Progenitor cell of endocrine pancreas (in vitro differentiated cells): ENCODE measurements at regions not wholly inside any gene's neighbourhood (a gene's known extent, or its start where the extent isn't known, plus 50 kb on each side); places are given as distances from the start of the nearest gene placed in this dataset.

Experiments
- DNase-seq: peaks from one replicate; pipeline ENCODE4 v3.0.0; 2021; ENCODE audit warnings: low spot score; ENCODE audit not compliant: unreplicated experiment
- H3K27ac Mint-ChIP-seq: 2 replicates; pipeline ENCODE4 v1.8.0; 2021; ENCODE audit warnings: mild to moderate bottlenecking, moderate library complexity, mixed read lengths
- H3K27me3 Mint-ChIP-seq: 2 replicates; pipeline ENCODE4 v1.8.0; 2021; ENCODE audit warnings: mixed read lengths
- H3K36me3 Mint-ChIP-seq: 2 replicates; pipeline ENCODE4 v1.8.0; 2022; ENCODE audit warnings: mixed read lengths; ENCODE audit not compliant: insufficient read depth
- H3K4me1 Mint-ChIP-seq: 2 replicates; pipeline ENCODE4 v1.8.0; 2021; ENCODE audit warnings: low read depth, mixed read lengths
- H3K4me3 Mint-ChIP-seq: 2 replicates; pipeline ENCODE4 v1.8.0; 2021; ENCODE audit warnings: low read depth, mild to moderate bottlenecking, moderate library complexity, mixed read lengths
- H3K9me3 Mint-ChIP-seq: 2 replicates; pipeline ENCODE4 v1.8.0; 2021; ENCODE audit warnings: low read depth, mixed read lengths
- CTCF ChIP-seq: fragments of 200-600 bp; sonication (generic); IDR thresholded peaks from one replicate; pipeline ENCODE4 v1.5.0; 2021; ENCODE audit warnings: antibody characterized with exemption, mild to moderate bottlenecking; ENCODE audit not compliant: unreplicated experiment

GRCh38 chr15:92324101-92324963 is 69.3 kb upstream of the ST8SIA2 start:
- Mint-ChIP-seq H3K27me3 (peaks cover 41% of the 10 kb centered on the region), H3K27ac (no peak overlapping the region)

GRCh38 chr15:92326236-92326635 is 67.4 kb upstream of the ST8SIA2 start:
- H3K4me3 Mint-ChIP-seq: no peak overlapping the region
- DNase-seq: no peak
- H3K36me3 Mint-ChIP-seq: no peaks in the 10 kb centered on the region
- no peak overlapping the region for H3K27ac Mint-ChIP-seq
- no peak for TF ChIP-seq CTCF
- peaks cover 27% of the 10 kb centered on the region for H3K27me3 Mint-ChIP-seq
- peaks cover 2% of the 10 kb centered on the region for H3K4me1 Mint-ChIP-seq
- H3K9me3 Mint-ChIP-seq: peaks cover 4% of the 10 kb centered on the region

More at GRCh38 chr15:92324101-92324963, 69.3 kb upstream of the ST8SIA2 start:
- no peak for TF ChIP-seq CTCF
- Mint-ChIP-seq H3K9me3 (peaks cover 4% of the 10 kb centered on the region), H3K36me3 (no peaks in the 10 kb centered on the region), H3K4me1 (peaks cover 2% of the 10 kb centered on the region), H3K4me3 (no peak overlapping the region)
- DNase-seq: no peak

- H3K27me3 Mint-ChIP-seq: peaks cover 23% of the 10 kb centered on the region
- peaks cover 4% of the 10 kb centered on the region for H3K9me3 Mint-ChIP-seq
- no peaks in the 10 kb centered on the region for H3K36me3 Mint-ChIP-seq
- peaks cover 2% of the 10 kb centered on the region for H3K4me1 Mint-ChIP-seq
- no peak overlapping the region for H3K27ac Mint-ChIP-seq
- DNase-seq: no peak
- no peak overlapping the region for H3K4me3 Mint-ChIP-seq
- TF ChIP-seq CTCF: no peak
Measured at GRCh38 chr15:92327033-92327432, 66.6 kb upstream of the ST8SIA2 start.

GRCh38 chr15:92328207-92328606 is 65.5 kb upstream of the ST8SIA2 start:
- Mint-ChIP-seq H3K4me3 (no peak overlapping the region), H3K36me3 (no peaks in the 10 kb centered on the region), H3K9me3 (peaks cover 5% of the 10 kb centered on the region), H3K27me3 (peaks cover 19% of the 10 kb centered on the region), H3K27ac (no peak overlapping the region), H3K4me1 (peaks cover 2% of the 10 kb centered on the region)
- DNase-seq: no peak
- TF ChIP-seq CTCF: no peak

GRCh38 chr15:92332125-92332899 is 61.4 kb upstream of the ST8SIA2 start:
- no peak overlapping the region for H3K27ac Mint-ChIP-seq
- peaks cover 13% of the 10 kb centered on the region for H3K27me3 Mint-ChIP-seq

More at GRCh38 chr15:92332125-92332899, 61.4 kb upstream of the ST8SIA2 start:
- Mint-ChIP-seq H3K4me1 (peaks cover 2% of the 10 kb centered on the region), H3K4me3 (no peak overlapping the region), H3K9me3 (peaks cover 3% of the 10 kb centered on the region), H3K36me3 (no peaks in the 10 kb centered on the region)
- no peak for DNase-seq
- no peak for TF ChIP-seq CTCF
